ENCODE measurements at regions not wholly inside any gene's neighbourhood (a gene's known extent, or its start where the extent isn't known, plus 50 kb on each side); places are given as distances from the start of the nearest gene placed in this dataset.

- no peak for DNase-seq
These were observed 275.8 kb downstream of the MN1 start for GRCh38 chr22:27525711-27526110.

GRCh38 chr22:27526901-27527300 lies 274.7 kb downstream of the MN1 start:
- DNase-seq, result no peak

- no peak for DNase-seq
These were observed 269.6 kb downstream of the MN1 start for GRCh38 chr22:27531782-27532530.

- no peak for DNase-seq
These were observed 268.3 kb downstream of the MN1 start for GRCh38 chr22:27533105-27533745.

GRCh38 chr22:27534720-27535125 lies 266.8 kb downstream of the MN1 start:
- DNase-seq, result no peak

GRCh38 chr22:27535452-27535851 lies 266.1 kb downstream of the MN1 start:
- DNase-seq, result no peak

- DNase-seq, result no peak
These were observed 264.1 kb downstream of the MN1 start for GRCh38 chr22:27537501-27537900.

GRCh38 chr22:27538666-27539065 lies 262.9 kb downstream of the MN1 start:
- DNase-seq, result no peak

- no peak for DNase-seq
These were observed 261.3 kb downstream of the MN1 start for GRCh38 chr22:27540247-27540646.

GRCh38 chr22:27540656-27541396 lies 260.7 kb downstream of the MN1 start:
- no peak for DNase-seq

- DNase-seq, result no peak
These were observed 259.7 kb downstream of the MN1 start for GRCh38 chr22:27541836-27542235.

GRCh38 chr22:27542602-27543001 lies 259.0 kb downstream of the MN1 start:
- no peak for DNase-seq

GRCh38 chr22:27543460-27543859 lies 258.1 kb downstream of the MN1 start:
- no peak for DNase-seq

GRCh38 chr22:27545085-27545484 lies 256.5 kb downstream of the MN1 start:
- no peak for DNase-seq

GRCh38 chr22:27546157-27546935 lies 255.2 kb downstream of the MN1 start:
- no peak for DNase-seq

- no peak for DNase-seq
These were observed 250.2 kb downstream of the MN1 start for GRCh38 chr22:27551402-27551801.

- DNase-seq, result no peak
These were observed 249.4 kb downstream of the MN1 start for GRCh38 chr22:27552176-27552575.

GRCh38 chr22:27552863-27553262 lies 248.7 kb downstream of the MN1 start:
- DNase-seq, result no peak

- DNase-seq, result no peak
These were observed 247.3 kb downstream of the MN1 start for GRCh38 chr22:27554106-27554811.

GRCh38 chr22:27554841-27555456 lies 246.6 kb downstream of the MN1 start:
- DNase-seq, result no peak

GRCh38 chr22:27556371-27556770 lies 245.2 kb downstream of the MN1 start:
- DNase-seq, result no peak
